Mucosa of rectum (tissue), 2 donors: ENCODE measurements at regions not wholly inside any gene's neighbourhood (a gene's known extent, or its start where the extent isn't known, plus 50 kb on each side); places are given as distances from the start of the nearest gene placed in this dataset.

ENCODE experiments used
- H3K27ac ChIP-seq, 2 donors: one replicate each; pipeline ENCODE4 v1.7.0; 2013; ENCODE audit warnings: inconsistent platforms in 2 of 2, low read depth in 2 of 2, low read length in 2 of 2
- H3K27me3 ChIP-seq, 2 donors: one replicate each; pipeline ENCODE4 v1.7.0; 2013; ENCODE audit warnings: low read length in 2 of 2; ENCODE audit not compliant: control insufficient read depth in 2 of 2, insufficient read depth in 2 of 2
- H3K36me3 ChIP-seq, 2 donors: one replicate each; pipeline ENCODE4 v1.7.0; 2013; ENCODE audit warnings: low read length in 2 of 2; ENCODE audit not compliant: control insufficient read depth in 2 of 2, insufficient read depth in 2 of 2
- H3K4me1 ChIP-seq, 2 donors: one replicate each; pipeline ENCODE4 v1.7.0; 2013; ENCODE audit warnings: low read length in 2 of 2, mild to moderate bottlenecking in 1 of 2; ENCODE audit not compliant: control insufficient read depth in 2 of 2, insufficient read depth in 2 of 2
- H3K4me3 ChIP-seq, 2 donors: one replicate each; pipeline ENCODE4 v1.7.0; 2013; ENCODE audit warnings: low read length in 2 of 2
- H3K9ac ChIP-seq, 2 donors: one replicate each; pipeline ENCODE4 v1.7.0; 2013; ENCODE audit warnings: low read length in 2 of 2, low read depth in 1 of 2, mild to moderate bottlenecking in 1 of 2
- H3K9me3 ChIP-seq, 2 donors: one replicate each; pipeline ENCODE4 v1.7.0; 2013; ENCODE audit warnings: low read length in 2 of 2; ENCODE audit not compliant: control insufficient read depth in 2 of 2
- donor health status: healthy.
- donor health status: Normal muscosa, but diverticular disease.

- no peaks in the 10 kb centered on the region for H3K36me3 ChIP-seq
- H3K27ac ChIP-seq: no peak overlapping the region
These were observed 59.4 kb upstream of the DNAH5 start for GRCh38 chr5:14003936-14004335.

GRCh38 chr5:14003513-14003912 lies 59.0 kb upstream of the DNAH5 start:
- Histone ChIP-seq H3K4me3 (no peak overlapping the region), H3K9me3 (no peaks in the 10 kb centered on the region), H3K36me3 (no peaks in the 10 kb centered on the region), H3K4me1 (no peaks in the 10 kb centered on the region), H3K27me3 (no peaks in the 10 kb centered on the region), H3K27ac (no peak overlapping the region), H3K9ac (no peak overlapping the region)

More at GRCh38 chr5:14003936-14004335, 59.4 kb upstream of the DNAH5 start:
- Histone ChIP-seq H3K27me3 (no peaks in the 10 kb centered on the region), H3K9ac (no peak overlapping the region), H3K4me3 (no peak overlapping the region), H3K4me1 (no peaks in the 10 kb centered on the region), H3K9me3 (no peaks in the 10 kb centered on the region)

GRCh38 chr5:13998254-13998653 lies 53.8 kb upstream of the DNAH5 start:
- Histone ChIP-seq H3K36me3 (no peaks in the 10 kb centered on the region), H3K9ac (no peak overlapping the region), H3K27ac (no peak overlapping the region), H3K4me3 (no peak overlapping the region), H3K27me3 (no peaks in the 10 kb centered on the region), H3K4me1 (no peaks in the 10 kb centered on the region), H3K9me3 (peaks cover 0 to 2% of the 10 kb centered on the region in 2 donors)

- Histone ChIP-seq H3K27me3 (no peaks in the 10 kb centered on the region), H3K9ac (no peak overlapping the region), H3K27ac (no peak overlapping the region), H3K4me3 (no peak overlapping the region), H3K9me3 (peaks cover 0 to 2% of the 10 kb centered on the region in 2 donors), H3K4me1 (no peaks in the 10 kb centered on the region), H3K36me3 (no peaks in the 10 kb centered on the region)
These were observed 53.0 kb upstream of the DNAH5 start for GRCh38 chr5:13997514-13997913.

GRCh38 chr5:13994621-13995253 lies 50.2 kb upstream of the DNAH5 start:
- H3K36me3 ChIP-seq: no peaks in the 10 kb centered on the region
- H3K9me3 ChIP-seq: peaks cover 0 to 2% of the 10 kb centered on the region in 2 donors
- peaks cover 0 to 2% of the 10 kb centered on the region in 2 donors for H3K27me3 ChIP-seq
- H3K4me3 ChIP-seq: no peak overlapping the region
- H3K27ac ChIP-seq: no peak overlapping the region
- H3K4me1 ChIP-seq: no peaks in the 10 kb centered on the region
- H3K9ac ChIP-seq: no peak overlapping the region
